ENCODE measurements at regions not wholly inside any gene's neighbourhood (a gene's known extent, or its start where the extent isn't known, plus 50 kb on each side); places are given as distances from the start of the nearest gene placed in this dataset.

GRCh38 chr3:162641317-162641716, 1144.7 kb downstream of the OTOL1 start:
- TF ChIP-seq CREB1 (IDR thresholded peaks at IDR 0.05; ENCODE audit: low read depth) (no peak), RAD21 (IDR thresholded peaks at IDR 0.05; ENCODE audit: low read depth) (no peak)
